ENCODE measurements at regions not wholly inside any gene's neighbourhood (a gene's known extent, or its start where the extent isn't known, plus 50 kb on each side); places are given as distances from the start of the nearest gene placed in this dataset.
"Not testable (repeated sequence)": the region's sequence is repeated elsewhere in the genome, so short reads cannot be mapped to it uniquely, and the experiment has no call there.

DNA sequence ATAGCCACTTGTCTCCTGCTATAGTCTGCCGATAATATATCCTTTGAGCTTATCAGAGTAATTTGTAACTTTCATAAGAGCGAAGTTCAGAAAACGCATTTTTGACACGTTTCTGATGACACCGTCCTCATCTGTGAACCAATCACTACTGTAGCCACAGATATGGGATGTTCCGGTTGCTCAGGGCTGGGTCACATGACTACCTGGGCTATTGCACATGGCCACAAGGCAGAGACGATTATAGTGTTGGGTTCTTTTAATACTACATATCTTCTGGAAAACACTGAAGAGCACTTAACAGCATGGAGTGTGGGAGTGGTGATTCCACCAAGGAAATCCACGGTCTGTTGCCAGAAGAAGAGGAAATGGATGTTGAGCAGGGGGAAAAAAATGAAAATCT lies 115.0 kb upstream of the ADRA1B start:
- Histone ChIP-seq H3K27me3 (ENCODE audit: control insufficient read depth in 4 of 4, insufficient read depth in 4 of 4, low read length in 3 of 4) (no peaks in the 10 kb centered on the region), H3K4me1 (ENCODE audit: control insufficient read depth in 4 of 4, insufficient read depth in 4 of 4, low read length in 3 of 4) (no peaks in the 10 kb centered on the region), H3K9me3 (ENCODE audit: control insufficient read depth in 4 of 4, low read length in 3 of 4) (no peaks in the 10 kb centered on the region), H3K4me3 (ENCODE audit: low read depth in 1 of 3, low read length in 3 of 3) (no peak overlapping the region), H3K36me3 (ENCODE audit: control insufficient read depth in 4 of 4, insufficient read depth in 3 of 4, low read depth in 1 of 4, low read length in 3 of 4) (no peaks in the 10 kb centered on the region), H3K27ac (ENCODE audit: low read depth in 1 of 2, low read length in 2 of 2) (no peak overlapping the region), H3K9ac (ENCODE audit: low read depth in 1 of 2, low read length in 2 of 2) (no peak overlapping the region)
- 77% methylated on average over 8 of the region's 8 CpGs for WGBS
- no peak for DNase-seq (ENCODE audit: low spot score)
- TF ChIP-seq NR2F2 (IDR thresholded peaks at IDR 0.05) (no peak), SP1 (IDR thresholded peaks at IDR 0.05) (no peak), GABPA (IDR thresholded peaks at IDR 0.05 in 1 of 2, conservative IDR thresholded peaks at IDR 0.05 in 1 of 2) (no peak)

DNA sequence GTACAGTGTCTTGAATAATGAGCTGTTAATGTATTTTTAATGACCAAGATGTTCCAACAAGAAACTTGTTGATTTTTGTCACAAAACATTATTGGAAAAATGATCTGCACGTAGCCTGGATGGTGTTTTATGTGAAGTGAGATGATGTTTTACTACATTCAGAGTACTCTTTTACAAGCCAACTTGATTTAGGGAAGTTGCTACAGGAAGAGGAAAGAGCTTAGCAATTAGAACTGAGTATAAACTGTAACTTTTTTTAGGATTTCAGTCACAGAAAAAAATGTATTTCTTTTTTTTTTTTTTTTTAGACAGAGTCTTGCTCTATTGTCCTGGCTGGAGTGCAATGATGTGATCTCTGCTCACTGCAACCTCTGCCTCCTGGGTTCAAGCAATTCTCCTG lies 113.6 kb upstream of the ADRA1B start:
- no peaks in the 10 kb centered on the region for H3K27me3 ChIP-seq (ENCODE audit: control insufficient read depth in 4 of 4, insufficient read depth in 4 of 4, low read length in 3 of 4)
- no peak overlapping the region for H3K4me3 ChIP-seq (ENCODE audit: low read depth in 1 of 3, low read length in 3 of 3)
- no peak for TF ChIP-seq RAD21 (IDR thresholded peaks at IDR 0.05)
- TF ChIP-seq, protein P1, sequence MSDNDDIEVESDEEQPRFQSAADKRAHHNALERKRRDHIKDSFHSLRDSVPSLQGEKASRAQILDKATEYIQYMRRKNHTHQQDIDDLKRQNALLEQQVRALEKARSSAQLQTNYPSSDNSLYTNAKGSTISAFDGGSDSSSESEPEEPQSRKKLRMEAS (IDR thresholded peaks at IDR 0.05): no peak
- no peak for TF ChIP-seq YY1 (IDR thresholded peaks at IDR 0.05)
- TF ChIP-seq HNF4G (IDR thresholded peaks at IDR 0.05): no peak
- no peak overlapping the region for H3K27ac ChIP-seq (ENCODE audit: low read depth in 1 of 2, low read length in 2 of 2)
- H3K4me1 ChIP-seq (ENCODE audit: control insufficient read depth in 4 of 4, insufficient read depth in 4 of 4, low read length in 3 of 4): no peaks in the 10 kb centered on the region
- no peak for DNase-seq (ENCODE audit: low spot score)
- H3K9ac ChIP-seq (ENCODE audit: low read depth in 1 of 2, low read length in 2 of 2): no peak overlapping the region
- H3K9me3 ChIP-seq (ENCODE audit: control insufficient read depth in 4 of 4, low read length in 3 of 4): no peaks in the 10 kb centered on the region
- 56% methylated on average over 1 of the region's 1 CpG for WGBS
- H3K36me3 ChIP-seq (ENCODE audit: control insufficient read depth in 4 of 4, insufficient read depth in 3 of 4, low read depth in 1 of 4, low read length in 3 of 4): no peaks in the 10 kb centered on the region

DNA sequence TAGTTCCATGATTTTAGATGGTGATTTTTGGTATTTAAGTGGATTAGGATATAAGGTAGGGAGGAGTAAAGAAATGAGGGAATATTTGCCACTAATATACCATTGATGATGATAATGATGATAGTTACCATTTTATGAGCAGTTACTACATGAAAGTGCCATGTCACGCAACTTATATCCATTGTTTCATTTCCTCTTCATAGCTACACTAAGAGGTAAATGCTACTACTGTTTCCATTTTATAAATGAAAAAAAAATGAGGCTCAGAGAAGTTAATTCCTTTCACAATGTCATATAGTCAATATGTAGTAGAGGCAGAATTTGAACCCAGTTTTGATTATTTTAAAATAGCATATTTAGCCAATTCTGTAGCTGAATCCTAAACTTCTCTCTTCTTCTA lies 112.2 kb upstream of the ADRA1B start:
- no peaks in the 10 kb centered on the region for H3K36me3 ChIP-seq (ENCODE audit: control insufficient read depth in 4 of 4, insufficient read depth in 3 of 4, low read depth in 1 of 4, low read length in 3 of 4)
- no peaks in the 10 kb centered on the region for H3K4me1 ChIP-seq (ENCODE audit: control insufficient read depth in 4 of 4, insufficient read depth in 4 of 4, low read length in 3 of 4)
- WGBS: 88% methylated on average over 1 of the region's 1 CpG
- no peaks in the 10 kb centered on the region for H3K27me3 ChIP-seq (ENCODE audit: control insufficient read depth in 4 of 4, insufficient read depth in 4 of 4, low read length in 3 of 4)
- H3K9me3 ChIP-seq (ENCODE audit: control insufficient read depth in 4 of 4, low read length in 3 of 4): no peaks in the 10 kb centered on the region
- H3K4me3 ChIP-seq (ENCODE audit: low read depth in 1 of 3, low read length in 3 of 3): no peak overlapping the region
- no peak overlapping the region for H3K27ac ChIP-seq (ENCODE audit: low read depth in 1 of 2, low read length in 2 of 2)
- no peak for TF ChIP-seq GABPA (IDR thresholded peaks at IDR 0.05 in 1 of 2, conservative IDR thresholded peaks at IDR 0.05 in 1 of 2)
- TF ChIP-seq FOXA2 (IDR thresholded peaks at IDR 0.05): no peak
- TF ChIP-seq, protein P1 (IDR thresholded peaks at IDR 0.05): no peak
- no peak for DNase-seq (ENCODE audit: low spot score)
- H3K9ac ChIP-seq (ENCODE audit: low read depth in 1 of 2, low read length in 2 of 2): no peak overlapping the region

DNA sequence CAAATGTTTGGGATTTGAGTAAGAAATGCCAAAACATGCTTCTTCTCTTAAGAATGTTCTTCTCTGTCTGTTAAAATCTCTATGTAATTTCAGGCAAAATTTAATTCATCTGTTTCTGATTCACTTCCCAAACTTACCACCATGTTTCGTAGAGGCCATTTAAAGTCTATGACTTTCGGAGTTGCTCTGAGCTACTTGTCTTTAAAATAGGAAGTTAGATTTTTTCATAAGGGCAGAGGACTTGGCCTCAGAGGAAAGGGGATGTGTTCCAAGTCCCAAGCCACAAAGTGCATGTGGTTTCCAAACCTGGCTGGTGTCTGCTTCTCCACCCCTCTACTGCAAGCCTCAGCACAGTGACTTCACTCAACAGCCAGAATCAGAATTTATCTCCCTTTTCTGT lies 111.3 kb upstream of the ADRA1B start:
- DNase-seq (ENCODE audit: low spot score): no peak
- 76% methylated on average over 2 of the region's 2 CpGs for WGBS
- Histone ChIP-seq H3K9ac (ENCODE audit: low read depth in 1 of 2, low read length in 2 of 2) (no peak overlapping the region), H3K36me3 (ENCODE audit: control insufficient read depth in 4 of 4, insufficient read depth in 3 of 4, low read depth in 1 of 4, low read length in 3 of 4) (no peaks in the 10 kb centered on the region), H3K27ac (ENCODE audit: low read depth in 1 of 2, low read length in 2 of 2) (no peak overlapping the region), H3K4me1 (ENCODE audit: control insufficient read depth in 4 of 4, insufficient read depth in 4 of 4, low read length in 3 of 4) (no peaks in the 10 kb centered on the region), H3K9me3 (ENCODE audit: control insufficient read depth in 4 of 4, low read length in 3 of 4) (no peaks in the 10 kb centered on the region), H3K27me3 (ENCODE audit: control insufficient read depth in 4 of 4, insufficient read depth in 4 of 4, low read length in 3 of 4) (no peaks in the 10 kb centered on the region), H3K4me3 (ENCODE audit: low read depth in 1 of 3, low read length in 3 of 3) (no peak overlapping the region)
- TF ChIP-seq GABPA (IDR thresholded peaks at IDR 0.05 in 1 of 2, conservative IDR thresholded peaks at IDR 0.05 in 1 of 2): no peak
- TF ChIP-seq SP1 (IDR thresholded peaks at IDR 0.05): no peak
- TF ChIP-seq HNF4A (conservative IDR thresholded peaks at IDR 0.05): no peak
- no peak for TF ChIP-seq FOXA1 (IDR thresholded peaks at IDR 0.05)
- no peak for TF ChIP-seq YY1 (IDR thresholded peaks at IDR 0.05)

DNA sequence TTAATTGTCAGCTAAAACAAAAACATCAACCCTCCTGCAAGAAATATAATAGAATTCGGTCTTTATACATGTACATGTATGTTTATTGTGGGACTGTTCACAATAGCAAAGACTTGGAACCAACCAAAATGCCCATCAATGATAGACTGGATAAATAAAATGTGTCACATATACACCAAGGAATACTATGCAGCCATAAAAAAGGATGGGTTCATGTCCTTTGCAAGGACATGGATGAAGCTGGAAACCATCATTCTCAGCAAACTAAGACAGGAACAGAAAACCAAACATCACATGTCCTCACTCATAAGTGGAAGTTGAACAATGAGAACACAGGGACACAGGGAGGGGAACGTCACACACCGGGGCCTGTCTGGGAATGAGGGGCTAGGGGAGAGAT lies 109.1 kb upstream of the ADRA1B start:
- H3K4me3 ChIP-seq (ENCODE audit: low read depth in 1 of 3, low read length in 3 of 3); H3K36me3 ChIP-seq (ENCODE audit: control insufficient read depth in 4 of 4, insufficient read depth in 3 of 4, low read depth in 1 of 4, low read length in 3 of 4); DNase-seq (ENCODE audit: low spot score); H3K9me3 ChIP-seq (ENCODE audit: control insufficient read depth in 4 of 4, low read length in 3 of 4); H3K4me1 ChIP-seq (ENCODE audit: control insufficient read depth in 4 of 4, insufficient read depth in 4 of 4, low read length in 3 of 4); H3K27ac ChIP-seq (ENCODE audit: low read depth in 1 of 2, low read length in 2 of 2); H3K27me3 ChIP-seq (ENCODE audit: control insufficient read depth in 4 of 4, insufficient read depth in 4 of 4, low read length in 3 of 4); H3K9ac ChIP-seq (ENCODE audit: low read depth in 1 of 2, low read length in 2 of 2): not testable (repeated sequence)
- WGBS: 92% methylated on average over 3 of the region's 3 CpGs
